Stimulated activated CD4-positive, alpha-beta T cell treated with anti-CD3 and anti-CD28 coated beads, TNF-alpha, amount 100 ng/mL, for 48 hours (primary cell): ENCODE measurements at regions not wholly inside any gene's neighbourhood (a gene's known extent, or its start where the extent isn't known, plus 50 kb on each side); places are given as distances from the start of the nearest gene placed in this dataset.

Source experiments
- DNase-seq, 3 donors: peaks; one replicate each; pipeline ENCODE4 v3.0.0-alpha.2; 2020; ENCODE audit warnings: low read depth in 3 of 3

DNA sequence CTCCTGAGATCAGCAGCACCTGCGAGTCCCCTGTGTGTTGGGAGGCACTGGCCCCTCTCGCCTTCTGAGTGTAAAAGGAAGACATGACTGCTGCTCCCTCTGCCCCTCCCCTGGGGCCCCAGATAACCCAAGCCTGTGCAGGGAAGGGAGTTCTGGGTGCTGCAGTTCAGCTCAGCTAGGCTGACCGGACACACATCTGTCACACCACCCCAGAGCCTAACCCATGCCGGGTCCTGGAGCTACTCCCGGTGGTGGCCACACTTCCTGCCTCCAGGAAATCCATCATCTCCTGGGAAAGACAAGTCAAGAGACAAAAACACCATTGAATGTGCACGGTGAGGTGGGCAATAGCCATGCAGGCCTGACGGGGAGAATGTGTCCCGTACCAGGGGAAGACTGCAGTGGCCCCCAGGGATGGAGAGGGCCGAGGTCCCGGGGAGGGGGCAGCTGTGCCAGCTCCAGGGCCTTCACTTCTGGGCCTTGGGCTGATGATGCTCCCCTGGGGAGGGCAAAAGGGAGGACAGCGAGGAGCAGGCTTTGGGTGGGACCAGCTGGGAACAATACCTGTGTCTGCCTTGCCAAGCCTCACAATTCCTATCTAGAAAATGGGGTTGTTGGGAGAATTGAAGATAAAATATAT lies 210.6 kb downstream of the TFCP2L1 start:
- DNase-seq = no peak

DNA sequence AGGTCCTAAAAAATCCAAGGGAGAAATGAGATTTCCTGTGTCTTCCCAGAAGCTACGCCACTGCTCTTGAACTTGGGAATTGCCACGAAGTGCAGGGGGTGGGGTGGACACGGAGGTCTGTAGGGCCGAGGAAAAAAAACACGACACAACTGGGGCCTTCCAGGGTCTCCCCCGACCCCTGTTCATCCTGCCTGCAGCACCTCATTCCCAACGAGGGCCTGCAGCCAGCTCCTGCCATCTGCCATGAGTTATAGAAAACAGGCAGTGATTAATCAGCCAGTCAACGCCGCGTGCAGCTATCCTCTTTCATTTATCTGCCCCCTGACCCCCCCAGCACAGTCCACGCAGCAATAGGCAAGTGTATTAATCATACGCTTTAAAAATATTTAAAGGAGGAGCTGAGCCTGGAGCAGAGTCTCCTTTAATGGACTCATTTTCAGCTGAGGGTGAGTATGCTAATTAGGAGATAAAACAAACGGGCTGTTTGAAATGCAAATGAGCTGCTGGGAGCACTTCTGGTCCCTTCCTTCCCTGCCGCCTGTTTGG lies 209.9 kb downstream of the TFCP2L1 start:
- peak; percentile 21 to 70 (median 22) for DNase-seq

DNA sequence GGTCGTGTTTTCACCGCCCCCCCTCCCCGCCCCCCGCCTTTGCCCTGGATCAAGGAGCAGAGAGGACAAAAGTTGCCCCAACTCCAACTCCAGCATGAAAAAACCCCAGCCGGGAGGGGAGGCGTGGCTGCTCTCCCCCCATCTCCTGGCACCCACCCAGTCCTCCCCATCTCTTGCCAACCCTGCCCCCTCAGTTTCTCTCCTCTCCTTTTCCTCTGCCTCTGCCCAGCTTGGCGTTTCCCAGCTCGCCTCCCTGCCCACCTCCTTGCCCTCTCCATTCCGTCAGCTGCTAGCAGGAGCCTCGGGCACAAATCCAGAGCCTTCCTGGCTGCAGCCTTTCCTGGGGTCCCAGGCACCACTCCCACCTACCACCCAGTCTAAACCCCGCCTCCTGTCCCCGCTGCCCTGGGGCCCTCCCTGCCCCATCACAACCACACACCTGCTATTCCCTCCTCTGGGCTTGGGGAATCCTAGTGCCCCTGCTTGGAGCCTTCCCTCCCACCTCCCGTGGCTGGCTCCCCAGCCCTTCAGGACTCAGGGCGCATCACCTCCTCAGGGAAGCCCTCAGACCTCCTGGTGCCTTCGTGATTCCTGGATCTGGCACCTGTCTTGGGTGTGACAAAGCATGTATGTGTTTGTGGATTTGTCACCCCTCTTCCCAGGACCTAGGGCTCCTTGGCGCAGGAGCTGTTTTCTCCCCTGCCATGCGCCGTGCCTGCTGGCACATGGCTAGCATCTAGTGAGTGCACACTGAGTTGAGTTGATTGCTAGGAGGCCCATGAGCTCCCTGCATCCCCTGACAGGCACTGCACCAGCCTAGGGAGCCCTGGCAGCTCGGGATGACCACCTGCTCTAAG lies 209.1 kb downstream of the TFCP2L1 start:
- no peak for DNase-seq

DNA sequence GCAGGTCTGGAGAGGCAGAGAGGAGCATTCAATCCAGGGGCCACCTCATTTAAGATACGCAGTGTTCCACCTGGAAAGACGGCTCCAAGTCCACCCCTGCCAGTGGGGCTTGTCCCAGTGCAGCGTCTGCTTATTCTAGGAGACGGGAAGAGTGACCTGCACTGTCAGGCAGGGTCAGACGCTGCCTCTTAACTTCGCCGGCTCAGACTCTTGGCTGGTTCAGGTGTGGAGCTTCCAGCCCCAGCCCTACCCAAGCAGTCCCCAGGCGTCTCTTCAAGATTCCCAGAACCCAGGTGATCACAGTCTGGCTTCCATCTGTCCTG lies 208.5 kb downstream of the TFCP2L1 start:
- DNase-seq = no peak

DNA sequence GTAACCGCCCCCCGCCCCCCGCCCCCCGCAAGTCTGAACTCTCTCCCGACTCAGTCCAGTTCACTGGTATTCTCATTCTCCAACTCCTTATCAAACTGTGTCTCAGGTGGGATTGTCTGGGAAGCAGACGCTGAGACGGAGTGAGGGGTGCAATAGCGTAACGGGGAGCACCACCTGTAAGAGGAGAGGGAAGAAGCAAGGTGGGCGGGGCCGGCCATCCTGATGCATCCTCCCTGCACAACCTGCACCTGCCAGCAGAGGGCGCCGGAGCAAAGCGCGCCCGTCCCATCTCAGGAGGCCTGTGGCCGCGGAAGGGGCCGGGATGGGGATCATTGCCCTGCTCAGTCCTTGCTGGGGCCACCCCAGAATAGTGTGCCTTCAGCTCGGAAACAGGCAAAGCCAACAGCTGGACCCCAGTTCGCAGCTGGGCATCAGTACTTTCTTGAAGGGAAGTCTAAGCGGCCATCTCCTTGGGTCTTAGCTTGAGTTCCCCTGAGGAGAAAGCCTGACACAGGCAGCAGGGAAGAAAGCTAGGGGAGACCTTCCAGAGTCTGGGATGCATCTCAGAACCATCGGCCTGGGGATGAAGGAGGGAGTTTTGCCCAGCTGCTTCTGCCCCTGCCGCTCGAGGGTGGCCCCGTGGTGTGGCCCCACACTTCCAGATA lies 208.0 kb downstream of the TFCP2L1 start:
- DNase-seq = peak; percentile 52 to 72 (median 55)

DNA sequence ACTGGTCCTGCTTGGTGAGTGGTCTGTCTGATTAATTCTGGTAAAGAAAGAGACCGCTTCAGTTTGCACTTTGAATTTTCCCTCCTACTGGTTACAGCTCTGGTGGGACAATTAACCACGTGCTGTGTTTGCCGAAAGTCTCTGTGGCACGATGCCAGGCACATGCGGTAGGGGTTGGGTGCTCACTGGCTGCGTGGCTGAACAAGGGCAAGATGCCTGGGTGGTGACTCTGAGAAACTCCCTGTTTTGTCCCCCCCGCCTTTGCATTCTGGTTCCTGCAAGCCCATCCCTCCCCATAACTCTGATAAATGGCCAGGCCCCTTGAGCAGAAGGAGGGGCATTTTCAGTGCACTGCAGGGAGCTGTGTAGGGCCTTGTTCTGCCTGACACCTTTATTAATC lies 206.1 kb downstream of the TFCP2L1 start:
- no peak for DNase-seq

DNA sequence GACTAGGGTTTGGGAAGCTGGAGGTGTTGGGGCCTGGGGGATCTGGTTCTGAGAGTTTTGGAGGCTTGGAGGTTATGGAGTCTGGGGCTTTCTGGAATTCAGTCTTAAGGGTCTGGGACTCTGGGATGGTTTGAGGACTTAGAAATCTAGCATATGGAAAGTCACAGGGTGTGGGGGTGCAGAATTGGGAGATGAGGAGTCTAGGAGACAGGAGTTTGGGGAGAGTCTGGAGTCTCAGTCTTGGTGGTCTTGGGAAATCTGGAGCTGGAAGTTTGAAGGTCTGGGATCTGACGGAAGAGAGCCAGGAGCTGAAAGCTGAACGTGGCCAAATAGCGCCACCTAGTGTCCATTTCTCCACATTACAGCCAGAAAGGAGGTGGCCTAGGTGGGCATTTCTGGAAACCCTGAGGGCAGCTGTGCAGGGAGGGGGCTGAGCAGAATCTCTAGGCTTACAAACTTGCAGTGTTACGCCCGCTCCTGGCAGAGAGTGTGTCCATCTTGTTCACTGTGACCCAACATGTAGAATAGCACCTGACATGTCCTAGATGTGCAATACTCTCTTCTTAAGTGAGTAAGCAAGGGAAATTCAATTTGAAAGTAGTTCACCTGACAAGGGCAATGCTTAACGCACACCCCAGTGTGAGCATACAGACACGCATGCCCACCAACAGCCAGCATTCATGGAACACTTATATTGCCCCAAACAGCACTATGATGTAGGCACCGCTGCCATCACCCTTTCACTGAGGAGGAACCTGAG lies 204.8 kb downstream of the TFCP2L1 start:
- peak in 2 of 3 donors; percentile 25 to 39 for DNase-seq

DNA sequence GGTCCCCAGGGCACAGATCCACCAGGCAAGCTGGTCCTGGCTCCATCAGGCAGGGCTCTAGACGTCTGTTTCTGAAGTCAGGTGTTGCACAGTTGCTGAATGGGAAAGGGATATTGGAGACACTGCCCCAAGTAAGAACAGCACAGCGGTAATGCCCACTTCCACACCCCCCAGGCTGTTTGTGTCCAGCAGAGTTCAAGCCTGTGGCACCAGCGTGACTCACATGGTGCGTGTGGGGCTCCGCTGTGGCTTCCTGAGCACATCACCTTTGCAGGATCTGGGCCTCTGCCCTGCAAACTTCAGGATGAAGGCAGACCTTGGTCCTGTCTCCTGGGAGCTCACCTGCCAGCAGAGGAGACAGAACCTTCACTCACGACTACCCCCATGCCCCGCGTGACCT lies 203.3 kb downstream of the TFCP2L1 start:
- no peak for DNase-seq

DNA sequence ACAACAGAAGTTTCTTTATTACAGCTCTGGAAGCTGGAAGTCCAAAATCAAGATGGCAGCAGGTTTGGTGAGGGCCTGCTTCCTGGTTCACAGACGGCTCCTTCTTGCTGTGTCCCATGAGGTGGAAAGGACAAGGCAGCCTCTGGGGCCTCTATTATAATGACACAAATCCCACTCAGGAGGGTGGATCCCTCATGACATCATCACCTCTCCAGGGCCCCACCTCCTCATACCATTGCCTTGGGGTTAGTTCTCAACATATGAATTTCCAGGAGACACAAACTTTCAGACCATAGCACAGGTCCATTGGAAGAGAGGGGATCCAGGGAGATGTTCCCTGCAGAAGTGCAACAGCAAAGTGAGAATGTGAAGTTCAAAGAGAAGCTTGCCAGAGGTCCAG lies 202.8 kb downstream of the TFCP2L1 start:
- DNase-seq = no peak

DNA sequence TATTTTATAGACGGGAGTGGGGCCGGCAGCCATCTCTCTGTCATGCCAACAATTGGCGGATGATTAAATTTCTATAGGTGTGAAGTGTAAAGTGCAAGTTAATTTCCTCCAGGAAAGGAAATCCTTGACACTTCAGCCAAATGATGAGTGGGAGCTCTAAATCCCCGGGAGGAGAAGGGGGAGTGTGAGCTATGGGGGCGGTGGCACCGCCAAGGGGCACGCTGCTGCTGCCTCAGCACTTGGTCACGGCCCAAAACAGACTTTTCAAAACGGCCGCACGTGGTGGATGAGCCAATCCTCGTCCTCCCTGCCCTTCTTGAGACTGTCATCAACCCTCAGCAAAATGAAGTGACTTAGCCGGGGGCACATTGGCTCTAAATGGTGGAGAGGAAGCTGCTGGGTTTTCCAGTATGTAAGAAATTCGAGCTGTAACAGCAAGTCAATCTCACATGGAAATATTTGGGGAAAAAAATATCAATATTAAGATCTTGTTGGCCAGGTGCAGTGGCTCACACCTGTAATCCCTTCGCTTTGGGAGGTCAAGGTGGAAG lies 200.8 kb downstream of the TFCP2L1 start:
- no peak for DNase-seq

DNA sequence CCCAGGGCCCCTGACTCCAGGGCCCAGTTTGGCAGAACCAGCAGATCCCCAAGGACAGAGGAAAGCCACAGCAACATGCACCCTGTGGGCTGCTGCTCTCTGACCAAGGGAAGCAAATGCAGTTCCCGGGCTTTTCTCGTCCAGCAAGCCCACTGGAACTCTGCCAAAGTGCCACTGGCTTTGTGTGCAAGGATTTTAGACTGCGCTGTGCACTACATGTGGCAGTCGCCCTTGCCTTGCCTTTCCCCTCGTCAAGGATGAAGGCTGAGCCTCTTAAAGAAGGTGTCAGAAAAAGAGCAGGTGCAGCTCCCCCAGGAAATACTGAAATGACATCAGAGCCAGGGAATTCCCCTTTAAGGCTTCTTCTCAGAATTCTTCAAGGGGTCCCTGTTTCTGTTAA lies 199.2 kb downstream of the TFCP2L1 start:
- DNase-seq = no peak

DNA sequence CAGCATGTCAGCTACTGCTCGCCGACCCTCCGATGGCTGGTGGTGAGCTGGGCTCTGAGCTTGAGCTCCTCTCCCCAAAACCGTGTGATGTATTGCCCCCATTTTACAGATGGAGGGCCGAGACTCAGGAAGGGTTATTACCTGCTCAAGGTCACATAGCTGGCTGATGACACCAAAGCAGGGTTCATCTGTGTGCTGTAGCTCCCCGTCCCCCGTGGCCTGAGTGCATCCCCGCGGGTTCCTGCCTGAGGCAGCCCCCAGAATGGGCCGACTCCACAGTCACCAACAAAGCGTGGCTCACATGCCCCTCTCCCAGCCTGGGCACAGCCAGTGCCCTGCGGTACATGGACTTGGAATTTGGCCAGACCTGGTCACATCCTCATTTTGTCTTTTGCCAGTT lies 198.6 kb downstream of the TFCP2L1 start:
- no peak for DNase-seq

DNA sequence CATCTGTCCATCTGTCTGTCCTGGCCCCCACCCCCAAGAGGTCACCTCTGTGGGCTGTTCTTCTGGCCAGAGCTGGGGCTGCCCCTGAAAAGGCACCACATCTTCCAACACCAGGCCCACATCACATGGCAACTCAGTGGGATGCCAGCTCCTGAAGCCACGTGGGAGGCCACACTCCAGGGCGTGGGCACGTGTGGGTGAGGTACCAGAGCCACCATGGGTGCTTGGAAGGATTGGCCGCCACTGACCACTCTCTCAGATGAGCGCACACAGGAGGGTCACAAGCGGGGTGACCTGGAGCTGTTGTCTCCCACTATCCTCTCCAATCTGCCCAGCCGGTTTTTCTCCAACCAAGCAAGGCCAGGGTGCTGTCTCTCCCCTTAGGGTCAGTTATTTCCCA lies 197.9 kb downstream of the TFCP2L1 start:
- DNase-seq = no peak

DNA sequence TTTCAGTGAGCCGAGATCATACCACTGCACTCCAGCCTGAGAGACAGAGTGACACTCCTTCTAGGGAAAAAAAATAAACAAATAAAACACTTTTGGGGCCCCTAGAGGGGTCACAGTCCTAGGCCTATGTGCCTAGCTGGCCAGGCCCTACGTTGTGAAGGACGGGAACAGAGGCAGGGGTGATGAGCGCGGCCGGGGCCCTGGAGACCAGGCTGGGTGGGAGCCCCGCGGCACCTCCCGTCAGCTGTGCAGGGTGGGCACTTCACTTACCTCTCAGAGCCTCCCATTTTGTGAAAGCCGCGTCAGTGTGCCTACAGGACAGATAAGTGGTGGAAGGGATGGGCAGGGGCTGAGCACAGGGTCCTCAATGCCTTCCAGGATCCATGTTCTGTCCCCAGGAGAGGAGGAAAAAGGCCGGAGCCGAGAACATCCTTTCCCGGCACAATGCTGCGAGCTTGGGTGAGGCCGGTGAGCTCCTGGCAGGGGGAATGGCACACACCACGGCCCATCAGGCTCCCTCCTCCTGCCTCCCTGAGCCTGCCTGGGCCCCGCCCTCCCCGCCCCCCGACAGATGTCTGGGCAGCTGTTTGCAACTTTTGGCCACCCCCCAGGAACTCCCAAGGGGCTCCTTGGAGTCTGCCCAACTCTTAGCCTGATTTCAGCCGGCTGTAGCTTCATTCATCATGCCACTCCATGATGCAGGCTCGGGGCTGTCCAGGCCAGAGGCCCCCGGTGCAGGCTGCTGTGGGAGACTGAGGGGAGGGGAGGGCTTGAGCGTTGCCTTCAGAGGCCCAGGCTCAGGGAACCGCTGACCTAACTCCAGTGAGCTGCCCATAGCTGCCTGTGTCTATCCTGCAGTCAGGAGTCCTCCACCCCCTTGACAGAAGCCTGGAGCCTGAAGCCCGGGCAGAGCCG lies 196.5 kb downstream of the TFCP2L1 start:
- DNase-seq = no peak

DNA sequence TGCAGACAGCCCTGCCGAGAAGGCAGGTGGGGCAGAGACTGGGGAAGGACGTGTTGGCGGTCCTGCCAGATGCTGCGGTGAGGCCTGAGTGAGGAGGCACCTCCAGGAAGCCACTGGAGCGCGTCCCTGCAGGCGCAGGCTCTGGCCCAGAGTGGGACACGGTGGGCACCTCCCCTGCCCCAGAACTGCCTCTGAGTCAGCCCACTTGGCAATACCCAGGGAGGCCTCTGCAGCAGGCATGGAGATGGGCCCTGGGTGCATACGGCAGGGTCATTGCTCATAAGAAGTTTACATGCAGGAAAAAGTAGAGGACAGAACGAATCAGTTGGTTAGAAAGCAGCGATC lies 195.9 kb downstream of the TFCP2L1 start:
- no peak for DNase-seq

DNA sequence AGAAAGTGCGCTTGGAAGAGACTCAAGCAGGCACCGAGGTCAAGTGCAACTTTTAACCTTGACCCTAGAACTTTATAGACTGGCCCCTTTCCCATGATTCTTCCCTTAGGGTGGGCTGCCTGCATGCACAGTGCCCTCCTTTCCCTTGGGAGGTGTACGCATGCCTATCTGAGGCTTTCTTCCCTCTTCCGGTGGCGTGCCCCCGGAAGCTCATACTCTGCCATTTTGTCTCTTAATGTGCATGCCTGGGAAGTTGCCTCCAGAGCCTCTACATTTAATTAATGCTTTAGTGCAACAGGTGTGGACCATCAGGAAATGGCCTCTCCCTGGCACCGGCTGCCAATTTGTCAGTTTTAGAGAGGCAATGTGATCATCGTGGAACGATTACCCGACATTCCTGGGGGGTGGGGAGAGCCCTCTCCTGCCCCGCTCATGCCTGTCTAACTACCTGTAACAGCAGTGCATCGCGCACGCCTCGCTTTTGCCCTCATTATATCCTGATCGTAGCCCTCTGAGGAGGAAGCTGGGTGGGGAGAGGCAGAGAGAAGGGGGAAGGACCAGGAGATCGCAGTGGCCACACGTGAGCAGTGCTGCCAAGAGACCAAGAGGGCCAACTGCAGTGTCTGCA lies 194.8 kb downstream of the TFCP2L1 start:
- no peak for DNase-seq

DNA sequence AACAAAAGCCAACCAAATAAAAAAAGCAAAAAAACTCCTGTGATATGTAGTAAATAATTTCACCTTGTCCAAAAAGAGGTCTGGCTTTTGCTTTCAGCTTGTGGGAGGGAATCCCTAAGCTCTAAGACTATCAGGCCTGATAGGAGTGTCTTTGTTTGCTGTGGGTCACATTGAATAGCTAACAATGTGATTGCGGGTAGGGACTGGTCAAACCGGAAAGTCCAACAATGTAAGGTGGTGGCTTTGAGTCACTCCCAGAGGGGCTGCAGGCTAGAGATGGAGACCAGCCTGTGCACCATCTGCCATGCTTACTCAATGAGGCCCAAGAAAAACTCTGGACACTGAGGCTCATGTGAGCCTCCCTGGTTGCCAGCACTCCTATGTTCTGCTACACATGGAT lies 192.9 kb downstream of the TFCP2L1 start:
- no peak for DNase-seq

DNA sequence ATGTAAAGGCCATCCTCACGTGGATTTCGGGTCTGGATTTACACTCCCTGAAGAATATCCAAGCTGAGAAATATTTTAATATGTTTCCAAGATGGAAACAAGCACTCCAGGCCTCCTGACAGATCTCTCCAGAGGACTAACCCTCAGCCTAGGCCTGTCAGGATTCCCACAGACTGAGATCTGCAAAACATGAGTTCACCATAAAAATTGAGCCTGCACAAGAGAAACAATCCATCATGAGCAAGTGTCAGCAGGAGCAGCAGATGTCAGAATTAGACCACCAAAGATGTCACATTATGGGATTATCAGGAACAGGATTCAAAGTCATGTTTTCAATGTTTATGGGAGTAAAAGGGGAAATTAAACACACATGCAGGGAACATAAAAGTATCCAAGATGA lies 191.3 kb downstream of the TFCP2L1 start:
- DNase-seq = no peak

DNA sequence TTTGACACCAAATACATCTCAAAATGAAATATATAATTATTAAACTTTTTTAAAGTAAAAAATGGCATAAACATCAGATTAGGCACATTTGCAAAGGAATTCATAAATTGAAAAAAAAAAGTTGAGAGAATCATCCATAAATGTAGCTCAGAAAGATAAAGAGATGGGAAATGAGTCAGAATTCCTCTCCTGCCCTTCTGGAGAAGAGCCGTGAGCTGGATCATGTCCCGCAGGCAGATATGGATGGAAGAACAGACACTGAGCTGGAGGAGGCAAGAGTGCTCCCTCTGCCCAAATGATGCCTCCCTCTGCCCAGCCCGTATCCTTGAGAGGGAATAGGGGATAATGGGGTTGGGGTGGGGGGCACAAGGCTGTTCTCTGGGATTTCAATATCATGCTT lies 190.9 kb downstream of the TFCP2L1 start:
- no peak for DNase-seq

DNA sequence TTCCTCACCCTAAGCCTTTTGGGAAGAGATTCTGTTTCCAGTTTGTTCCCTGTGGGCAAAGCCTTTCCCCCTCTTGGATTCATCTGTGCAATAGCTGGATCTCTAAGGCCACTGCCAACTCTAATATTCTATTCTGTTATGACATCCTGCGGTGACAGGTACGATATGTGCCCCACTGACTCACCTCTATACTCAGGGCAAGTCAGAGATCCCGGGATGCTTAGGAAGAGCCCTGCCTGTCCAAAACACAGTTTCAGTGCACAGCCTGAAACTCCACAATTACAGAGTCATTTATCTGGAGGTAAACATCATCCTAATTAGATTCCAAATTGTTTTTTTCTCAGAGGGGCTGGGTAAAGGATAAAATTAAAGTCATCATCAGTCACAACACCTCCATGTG lies 190.2 kb downstream of the TFCP2L1 start:
- no peak for DNase-seq
